Keratinocyte (primary cell): ENCODE measurements at regions not wholly inside any gene's neighbourhood (a gene's known extent, or its start where the extent isn't known, plus 50 kb on each side); places are given as distances from the start of the nearest gene placed in this dataset.

Experiments
- DNase-seq: peaks from one replicate; pipeline ENCODE4 v3.0.0-alpha.2; 2011; ENCODE audit warnings: low read depth, missing footprints, low spot score
- FAIRE-seq: peaks from 2 replicates; lab custom pipeline; 2011; peaks lifted over from hg19 to GRCh38; lab: Jason Lieb, UNC
- H2AFZ ChIP-seq: 2 replicates; pipeline ENCODE4 v1.6.0; 2012; ENCODE audit warnings: low read length, control low read depth, inconsistent platforms; ENCODE audit not compliant: control insufficient read depth
- H3K27ac ChIP-seq: 2 replicates; pipeline ENCODE4 v1.5.1; 2011; ENCODE audit warnings: low read length; ENCODE audit not compliant: control insufficient read depth, insufficient read depth
- H3K27me3 ChIP-seq: 3 replicates; pipeline ENCODE4 v1.6.0; 2011; ENCODE audit warnings: low read length; ENCODE audit not compliant: control insufficient read depth, insufficient read depth; ENCODE audit errors: extremely low read depth
- H3K36me3 ChIP-seq, 2 experiments: 2 replicates in 1 of 2; 3 replicates in 1 of 2; pipeline ENCODE4 v1.5.1; 2011; ENCODE audit warnings: low read length in 2 of 2, mild to moderate bottlenecking in 1 of 2; ENCODE audit not compliant: control insufficient read depth in 2 of 2, insufficient read depth in 2 of 2; ENCODE audit errors: extremely low read depth in 1 of 2
- H3K4me1 ChIP-seq: 3 replicates; pipeline ENCODE4 v1.5.1; 2011; ENCODE audit warnings: low read length; ENCODE audit not compliant: control insufficient read depth, insufficient read depth; ENCODE audit errors: extremely low read depth
- H3K4me2 ChIP-seq: 3 replicates; pipeline ENCODE4 v1.6.0; 2011; ENCODE audit warnings: low read depth, low read length; ENCODE audit not compliant: control insufficient read depth, insufficient read depth; ENCODE audit errors: extremely low read depth
- H3K4me3 ChIP-seq, 3 experiments: fragments of 200-600 bp in 1 of 3; sonication (generic) in 1 of 3; 2 replicates in 2 of 3; 3 replicates in 1 of 3; pipeline ENCODE4 v1.5.1; 2011 to 2016; ENCODE audit warnings: low read length in 3 of 3, mild to moderate bottlenecking in 3 of 3, control low read depth in 2 of 3, inconsistent platforms in 1 of 3, low read depth in 1 of 3, mixed read lengths in 1 of 3, mixed run types in 1 of 3, moderate library complexity in 1 of 3; ENCODE audit not compliant: control insufficient read depth in 2 of 3, insufficient read depth in 2 of 3; ENCODE audit errors: extremely low read depth in 1 of 3
- H3K79me2 ChIP-seq: 2 replicates; pipeline ENCODE4 v1.6.0; 2012; ENCODE audit warnings: low read length; ENCODE audit not compliant: control insufficient read depth, insufficient read depth
- H3K9ac ChIP-seq: 3 replicates; pipeline ENCODE4 v1.6.0; 2011; ENCODE audit warnings: low read length; ENCODE audit not compliant: control insufficient read depth, insufficient read depth; ENCODE audit errors: extremely low read depth
- H3K9me1 ChIP-seq: 3 replicates; pipeline ENCODE4 v1.6.0; 2011; ENCODE audit warnings: low read length; ENCODE audit not compliant: control insufficient read depth, insufficient read depth; ENCODE audit errors: extremely low read depth
- H3K9me3 ChIP-seq: 2 replicates; pipeline ENCODE4 v1.5.1; 2012; ENCODE audit warnings: low read depth, low read length; ENCODE audit not compliant: control insufficient read depth
- H4K20me1 ChIP-seq: 3 replicates; pipeline ENCODE4 v1.6.0; 2011; ENCODE audit warnings: low read length; ENCODE audit not compliant: control insufficient read depth, insufficient read depth; ENCODE audit errors: extremely low read depth
- CTCF ChIP-seq, 3 experiments: IDR thresholded peaks in 1 of 3; conservative IDR thresholded peaks in 1 of 3; optimal IDR thresholded peaks in 1 of 3; 2 replicates in 2 of 3; 3 replicates in 1 of 3; pipeline versions ENCODE3 to v1.5.1; 2011; ENCODE audit warnings: low read length in 3 of 3, mild to moderate bottlenecking in 3 of 3, moderate library complexity in 2 of 3, control low read depth in 1 of 3, inconsistent platforms in 1 of 3; ENCODE audit not compliant: insufficient read depth in 2 of 3; ENCODE audit errors: extremely low read depth in 1 of 3
- EZH2 ChIP-seq: IDR thresholded peaks from one replicate; pipeline ENCODE4 v1.6.1; 2012; ENCODE audit warnings: inconsistent platforms, mild to moderate bottlenecking, low read length, moderate library complexity
- dilution Hi-C: fragments of 300-500 bp; cut with MboI; formaldehyde crosslinking; loops from one replicate; pipeline ENCODE4 v1.7.0; 2020; ENCODE audit warnings: low sequenced_read_pairs; ENCODE audit not compliant: extremely low pct_ligation_motif_present

GRCh38 chr5:82684659-82685058 lies 392.5 kb downstream of the TMEM167A start:
- no peaks in the 10 kb centered on the region for H3K9me1 ChIP-seq
- FAIRE-seq = no peak
- no peak overlapping the region for H3K9ac ChIP-seq
- no peaks in the 10 kb centered on the region for H3K27me3 ChIP-seq
- H3K4me3 ChIP-seq = no peak overlapping the region
- H4K20me1 ChIP-seq = no peaks in the 10 kb centered on the region
- H3K27ac ChIP-seq = no peak overlapping the region
- DNase-seq = no peak
- no peaks in the 10 kb centered on the region for H3K4me1 ChIP-seq
- TF ChIP-seq CTCF (optimal IDR thresholded peaks at IDR 0.05 in 1 of 3, IDR thresholded peaks at IDR 0.05 in 1 of 3, conservative IDR thresholded peaks at IDR 0.05 in 1 of 3; ENCODE audit: extremely low read depth in 1 of 3, insufficient read depth in 2 of 3, low read length in 3 of 3) (no peak), EZH2 (no peak)
- no peaks in the 10 kb centered on the region for H3K79me2 ChIP-seq
- no peak overlapping the region for H2AFZ ChIP-seq
- dilution Hi-C loops = no loop called here
- no peak overlapping the region for H3K4me2 ChIP-seq
- H3K9me3 ChIP-seq = no peaks in the 10 kb centered on the region
- no peaks in the 10 kb centered on the region for H3K36me3 ChIP-seq

- TF ChIP-seq CTCF (optimal IDR thresholded peaks at IDR 0.05 in 1 of 3, IDR thresholded peaks at IDR 0.05 in 1 of 3, conservative IDR thresholded peaks at IDR 0.05 in 1 of 3; ENCODE audit: extremely low read depth in 1 of 3, insufficient read depth in 2 of 3, low read length in 3 of 3) (no peak), EZH2 (no peak)
- DNase-seq (no peak), FAIRE-seq (no peak)
- Histone ChIP-seq H3K27me3 (no peaks in the 10 kb centered on the region), H3K4me1 (no peaks in the 10 kb centered on the region), H3K36me3 (no peaks in the 10 kb centered on the region), H3K79me2 (no peaks in the 10 kb centered on the region), H3K4me2 (no peak overlapping the region), H3K9ac (no peak overlapping the region), H4K20me1 (no peaks in the 10 kb centered on the region), H2AFZ (no peak overlapping the region), H3K9me1 (no peaks in the 10 kb centered on the region), H3K9me3 (no peaks in the 10 kb centered on the region), H3K4me3 (no peak overlapping the region), H3K27ac (no peak overlapping the region)
- dilution Hi-C loops = no loop called here
Measured at GRCh38 chr5:82684165-82684564, 393.0 kb downstream of the TMEM167A start.
